Upper lobe of left lung (tissue), 4 donors: ENCODE measurements at regions not wholly inside any gene's neighbourhood (a gene's known extent, or its start where the extent isn't known, plus 50 kb on each side); places are given as distances from the start of the nearest gene placed in this dataset.

Experiments used
- CTCF ChIP-seq, 6 experiments: fragments of 450-650 bp in 4 of 6; fragments of 200-600 bp in 2 of 6; sonication (generic) in 2 of 6; IDR thresholded peaks; one replicate each; pipeline ENCODE4 v1.5.1; 2016 to 2019; ENCODE audit warnings: antibody characterized with exemption in 6 of 6
- EP300 ChIP-seq, 4 donors: sonication (generic); formaldehyde crosslinking; IDR thresholded peaks; one replicate each; pipeline ENCODE4 v1.5.1; 2017; ENCODE audit warnings: antibody characterized with exemption in 4 of 4, control low read depth in 2 of 4

GRCh38 chr16:8293413-8293812 lies 296.9 kb downstream of the TMEM114 start:
- TF ChIP-seq CTCF (IDR thresholded peaks at IDR 0.05) (no peak), EP300 (IDR thresholded peaks at IDR 0.05) (no peak)
